DMS153 treated with DMSO at 0.1 percent for 48 hours (cell line): ENCODE measurements at regions not wholly inside any gene's neighbourhood (a gene's known extent, or its start where the extent isn't known, plus 50 kb on each side); places are given as distances from the start of the nearest gene placed in this dataset.

Experiments used
- DNase-seq: peaks from one replicate; lab custom pipeline; 2025; ENCODE audit not compliant: unreplicated experiment; lab: John Stamatoyannopoulos, UW

DNA sequence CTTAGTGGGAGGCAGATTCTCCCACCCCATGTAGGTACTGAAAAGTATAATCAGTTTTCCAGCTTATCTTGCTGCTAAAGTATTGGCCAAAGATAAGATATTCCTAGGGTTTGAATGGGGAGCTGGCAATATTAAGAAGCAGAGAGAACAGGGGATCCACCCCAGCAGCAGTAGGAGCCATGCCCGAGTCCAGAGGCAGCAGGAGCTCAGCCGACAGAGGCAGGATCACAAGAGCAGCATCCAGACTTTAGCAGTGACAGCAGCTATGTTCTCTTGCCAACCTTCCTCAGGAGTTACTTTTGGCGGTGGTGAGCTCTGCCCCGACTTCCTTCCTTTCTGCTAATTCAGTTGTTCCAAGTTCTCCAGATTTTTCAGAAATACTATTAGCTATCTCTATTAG is 224.5 kb downstream of the GADD45G start:
- DNase-seq = no peak

DNA sequence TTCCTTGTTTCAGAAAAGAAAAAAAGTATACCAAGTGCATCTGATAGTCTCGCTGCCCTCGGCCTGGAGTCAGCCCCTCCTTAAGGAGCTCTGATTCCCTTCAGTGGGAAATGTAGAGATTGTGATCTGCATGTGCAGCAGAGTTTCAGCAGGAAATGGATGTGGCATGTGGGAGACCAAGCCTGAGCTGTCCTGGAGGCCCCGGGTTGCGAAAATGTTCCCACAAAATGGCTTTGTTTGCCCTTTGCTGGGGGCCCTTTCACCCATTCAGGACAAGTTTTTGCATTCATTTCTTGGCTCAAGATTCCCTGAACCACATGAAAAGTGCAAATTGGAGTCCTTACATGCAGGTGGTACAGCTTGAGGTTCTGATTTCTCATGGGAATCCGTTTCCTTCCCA is 230.9 kb downstream of the GADD45G start:
- DNase-seq = no peak

DNA sequence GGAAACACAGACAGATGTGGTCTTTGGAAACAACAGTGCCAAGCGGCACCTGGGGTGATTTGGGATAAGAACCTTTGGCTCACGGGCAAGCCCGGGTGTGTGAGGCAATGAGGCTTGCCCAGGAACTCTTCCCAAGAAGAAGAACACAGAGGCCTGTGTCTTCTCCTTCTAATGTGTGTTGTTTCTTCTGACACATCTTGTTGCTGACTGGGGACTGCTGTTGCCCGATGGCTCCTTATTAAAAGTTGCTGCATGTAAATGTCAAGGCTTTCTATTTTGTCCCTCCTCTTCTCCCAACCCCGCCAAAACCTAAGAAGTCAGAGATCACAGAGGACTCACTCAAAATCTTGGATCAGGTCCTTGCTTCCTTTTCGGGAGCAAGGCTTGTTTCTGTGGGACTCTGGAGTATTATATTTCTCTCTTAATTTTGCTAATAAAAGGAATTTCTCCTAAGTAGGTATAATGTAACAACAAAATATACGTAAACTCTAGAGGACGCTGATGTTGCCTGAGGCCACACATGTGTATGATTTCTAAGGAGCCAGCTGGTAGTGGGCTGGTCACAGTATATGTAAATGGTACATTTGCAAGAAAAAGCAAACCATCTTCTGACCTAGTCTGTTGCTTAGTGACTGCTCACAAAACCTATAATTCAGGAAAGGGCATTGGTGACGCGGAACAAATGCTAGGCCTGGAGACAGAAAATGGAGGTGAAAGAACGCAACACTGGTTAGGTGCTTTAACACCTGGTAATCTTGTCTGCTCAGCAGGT is 232.5 kb downstream of the GADD45G start:
- DNase-seq = no peak

DNA sequence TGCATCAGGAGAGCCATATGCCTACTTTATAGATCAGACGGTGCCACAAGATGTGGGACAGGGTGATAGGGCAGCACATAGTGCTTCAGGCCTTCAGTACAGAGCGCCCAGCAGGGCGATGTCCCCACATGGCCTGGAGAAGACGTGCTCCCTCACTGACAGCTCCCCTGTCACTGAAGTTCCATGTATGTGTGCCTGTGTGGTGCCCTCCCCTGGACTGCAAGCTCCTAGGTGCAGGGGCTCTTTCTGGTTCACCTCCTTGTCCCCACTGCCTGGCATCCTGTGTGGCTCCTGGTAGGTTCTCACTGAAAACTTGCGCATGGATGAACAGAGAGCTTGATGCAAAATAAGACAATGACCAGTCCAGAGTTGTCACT is 233.1 kb downstream of the GADD45G start:
- no peak for DNase-seq

DNA sequence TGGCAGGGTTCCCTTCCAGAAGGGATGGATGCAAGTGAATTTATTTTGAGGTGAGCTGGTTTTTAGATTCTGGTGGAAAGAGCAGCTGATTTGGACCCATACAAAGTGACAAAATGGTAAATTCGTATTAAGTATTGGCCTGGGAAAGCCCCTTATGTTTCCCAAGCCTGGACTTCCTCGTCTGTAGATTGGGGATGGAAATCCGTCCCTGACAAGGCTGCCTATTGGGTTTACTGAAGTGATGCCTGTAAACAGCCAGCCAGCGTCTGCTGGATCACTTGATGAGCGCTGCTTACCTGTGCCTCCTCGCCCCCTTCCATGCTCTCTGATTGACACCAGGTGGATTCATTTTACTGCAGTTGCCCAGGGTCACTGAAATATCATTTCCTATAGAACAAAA is 233.8 kb downstream of the GADD45G start:
- no peak for DNase-seq

DNA sequence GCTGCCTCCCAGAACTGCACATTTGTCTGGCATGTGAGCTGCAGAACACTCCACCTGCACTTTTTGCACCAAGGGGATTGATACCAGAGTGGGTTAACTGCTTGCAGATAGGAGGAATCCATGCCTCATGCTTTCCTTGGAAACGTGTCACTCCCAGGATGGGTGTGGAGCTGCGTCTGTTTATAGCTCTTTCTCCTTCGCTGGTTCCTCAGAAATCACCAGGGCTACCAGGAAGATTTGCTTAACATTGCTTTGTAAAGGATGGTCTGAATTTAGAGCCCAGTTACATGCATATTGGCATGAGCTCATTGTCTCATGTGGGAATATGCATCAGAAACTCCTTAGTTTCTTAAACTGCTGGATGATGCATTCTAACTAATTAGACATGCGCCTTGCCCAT is 234.6 kb downstream of the GADD45G start:
- DNase-seq = no peak

DNA sequence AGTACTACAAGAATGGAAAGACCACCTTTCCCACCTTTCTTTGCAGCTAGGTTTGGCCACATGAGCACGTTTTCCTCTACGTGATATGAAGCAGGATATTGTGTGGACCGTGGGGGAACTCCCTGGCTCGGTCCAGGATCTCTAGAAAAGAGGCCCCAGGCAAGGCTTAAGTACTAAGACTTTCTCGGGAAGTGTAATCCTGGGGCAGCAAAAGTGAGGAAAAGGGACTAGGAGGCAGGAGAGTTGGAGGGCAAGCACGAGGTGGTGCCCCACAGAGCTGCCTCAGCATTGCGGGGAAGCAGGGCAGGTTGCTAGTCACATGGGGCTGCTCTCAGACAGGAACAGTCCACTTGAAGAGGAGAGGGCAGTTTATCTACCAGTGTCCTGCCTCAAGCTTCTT is 235.1 kb downstream of the GADD45G start:
- no peak for DNase-seq

DNA sequence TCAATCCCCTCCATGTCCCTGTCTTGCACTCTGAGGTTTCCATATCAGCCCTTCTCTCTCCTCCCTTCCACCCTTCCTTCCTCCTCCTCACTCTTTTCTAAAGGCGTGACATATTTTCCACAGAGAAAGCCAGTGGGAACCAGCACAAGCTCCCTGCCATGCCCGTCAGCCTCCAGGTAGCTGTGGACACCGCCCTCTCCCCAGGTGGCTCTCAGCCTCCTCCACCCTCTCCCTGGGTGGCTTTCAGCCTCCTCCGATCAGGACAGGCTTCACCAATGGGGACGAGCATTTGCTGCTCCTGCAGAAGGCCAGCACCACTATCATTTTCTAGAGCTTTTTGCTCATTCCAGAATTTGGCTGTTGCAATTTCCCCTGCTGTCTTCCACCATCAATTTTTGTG is 236.6 kb downstream of the GADD45G start:
- no peak for DNase-seq

DNA sequence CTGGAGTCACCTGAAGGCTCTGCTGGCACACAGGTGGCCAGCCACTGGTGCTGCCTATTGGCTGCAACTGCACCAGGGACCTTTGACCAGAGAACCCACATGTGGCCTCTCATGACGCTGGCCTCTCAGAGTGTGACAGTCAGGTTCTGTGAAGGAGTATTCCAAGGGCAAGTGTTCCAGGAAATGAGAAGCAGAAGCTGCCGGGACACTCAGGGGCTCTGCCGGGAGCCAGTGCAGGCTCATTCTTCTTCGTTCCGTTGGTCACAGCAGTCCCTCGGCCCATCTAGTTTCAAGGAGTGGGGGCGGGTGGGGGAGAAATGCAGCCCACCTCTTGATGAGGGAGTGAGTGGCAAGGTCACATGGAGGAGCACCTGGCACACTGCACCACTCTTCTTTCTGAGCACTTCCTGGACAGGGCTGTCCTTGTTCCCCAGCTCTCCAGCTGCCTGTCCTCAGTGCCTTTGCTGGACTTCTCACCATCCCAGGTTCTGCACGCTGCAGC is 237.5 kb downstream of the GADD45G start:
- no peak for DNase-seq

DNA sequence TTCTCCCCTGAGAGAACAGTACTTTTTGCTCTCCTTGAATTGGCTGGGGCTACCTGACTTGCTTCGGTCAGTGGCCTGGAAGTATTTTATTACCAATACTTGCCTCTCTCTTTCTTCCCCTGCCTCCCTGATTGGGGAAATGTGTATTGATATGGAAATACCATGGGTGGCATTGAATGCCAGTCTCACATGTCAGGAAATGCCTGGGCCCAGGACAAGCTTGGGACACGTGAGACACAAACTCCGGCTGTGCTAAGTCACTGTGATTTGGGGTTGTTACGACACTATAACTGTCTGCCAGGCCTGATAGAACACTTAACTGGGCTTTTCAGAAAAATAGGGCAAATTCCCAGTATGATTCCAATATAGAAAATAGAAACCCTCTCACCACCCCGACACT is 238.3 kb downstream of the GADD45G start:
- DNase-seq = no peak

DNA sequence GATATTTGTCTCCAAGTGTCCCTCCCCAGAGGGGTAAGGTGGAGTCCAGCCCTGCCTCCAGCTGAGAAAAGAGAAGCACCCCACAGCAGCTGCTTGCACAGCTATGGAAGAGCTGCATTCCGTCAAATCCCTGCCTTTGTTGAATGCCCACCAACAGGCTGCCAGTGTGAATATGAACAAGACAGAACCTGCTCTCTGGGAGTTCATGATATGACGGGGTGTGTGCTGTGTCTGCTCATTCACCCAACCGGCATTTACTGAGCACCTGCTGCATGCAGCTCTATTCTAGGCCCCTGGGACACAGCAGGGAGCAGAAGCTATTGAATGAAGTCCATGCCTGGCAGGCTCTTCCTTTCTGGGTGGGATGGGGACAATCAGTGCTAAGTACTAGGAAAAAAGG is 238.8 kb downstream of the GADD45G start:
- DNase-seq = no peak

DNA sequence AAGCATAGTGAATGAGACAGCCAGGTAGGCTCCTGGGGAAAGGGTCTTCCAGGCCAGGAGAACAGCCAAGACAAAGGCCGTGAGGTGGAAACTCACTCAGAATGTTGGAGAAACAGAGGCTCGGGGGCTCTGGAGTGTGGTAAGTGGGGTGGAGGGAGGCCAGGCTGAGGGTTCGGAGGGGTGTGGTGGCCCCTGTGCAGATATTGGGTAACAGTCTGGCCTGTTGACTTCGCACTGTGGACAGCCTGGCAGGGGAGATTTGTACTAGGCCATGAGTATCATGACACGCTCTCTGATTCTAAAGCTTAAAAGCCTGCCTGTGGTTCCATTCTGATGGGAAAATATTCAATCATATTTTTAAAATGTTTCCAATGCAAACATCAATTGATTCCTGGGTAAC is 239.3 kb downstream of the GADD45G start:
- DNase-seq = no peak

DNA sequence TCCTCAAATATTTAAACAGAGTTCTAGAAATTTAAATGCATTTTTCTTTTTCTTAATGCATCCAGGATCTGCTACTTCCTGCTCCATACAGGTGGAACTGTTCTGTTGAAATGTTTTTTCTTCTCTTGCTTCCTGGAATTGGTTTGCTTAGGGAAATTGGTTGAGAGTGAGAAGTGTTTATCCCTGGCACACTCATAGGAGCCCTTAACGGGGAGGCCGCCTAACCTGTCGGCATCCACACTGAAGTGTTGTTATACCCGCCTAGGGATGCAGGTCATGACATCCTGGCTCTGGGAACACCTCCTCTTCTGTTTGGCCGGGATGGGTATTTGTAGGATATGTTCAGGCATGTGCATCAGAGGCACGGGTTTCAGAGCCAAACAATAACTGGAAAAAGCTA is 239.7 kb downstream of the GADD45G start:
- peak; percentile 88 for DNase-seq

DNA sequence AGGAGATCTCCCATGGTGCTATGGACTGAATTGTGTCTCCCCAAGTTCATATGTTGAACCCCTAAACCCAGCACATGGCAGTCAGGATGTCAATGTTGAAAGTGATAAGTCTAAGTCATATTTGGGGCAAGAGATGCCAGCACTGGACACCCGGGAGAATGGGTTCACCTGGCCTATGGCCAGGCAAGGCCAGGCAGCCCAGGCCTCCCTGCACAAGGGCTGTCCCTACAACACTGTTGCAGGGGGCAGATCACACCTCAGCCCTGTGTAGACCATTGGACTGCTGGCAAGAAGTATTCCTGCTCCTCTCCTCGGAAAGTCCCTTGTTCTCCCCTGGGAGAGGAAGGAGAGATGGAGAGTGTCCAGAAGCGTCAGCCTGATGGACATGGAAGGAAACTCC is 240.5 kb downstream of the GADD45G start:
- no peak for DNase-seq

DNA sequence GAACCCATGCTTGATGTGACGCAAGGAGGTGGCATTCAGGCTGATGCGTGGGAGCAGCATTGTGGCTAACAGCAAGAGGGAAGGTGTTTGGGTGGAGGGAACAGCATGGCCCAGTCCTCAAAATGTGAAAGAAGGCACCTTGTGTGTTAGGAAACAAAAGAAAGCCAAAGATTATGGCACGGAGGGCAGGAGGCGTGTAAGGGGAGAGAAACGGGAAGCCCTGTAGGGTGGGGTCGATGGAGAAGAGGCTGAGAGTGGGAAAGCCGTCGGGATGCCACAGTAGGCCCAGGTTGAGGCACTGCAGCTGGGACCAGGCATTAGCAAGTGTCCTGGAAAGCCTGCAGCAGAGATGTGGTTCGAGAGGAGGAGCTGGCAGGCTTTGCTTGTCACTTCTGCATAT is 241.1 kb downstream of the GADD45G start:
- DNase-seq = no peak

DNA sequence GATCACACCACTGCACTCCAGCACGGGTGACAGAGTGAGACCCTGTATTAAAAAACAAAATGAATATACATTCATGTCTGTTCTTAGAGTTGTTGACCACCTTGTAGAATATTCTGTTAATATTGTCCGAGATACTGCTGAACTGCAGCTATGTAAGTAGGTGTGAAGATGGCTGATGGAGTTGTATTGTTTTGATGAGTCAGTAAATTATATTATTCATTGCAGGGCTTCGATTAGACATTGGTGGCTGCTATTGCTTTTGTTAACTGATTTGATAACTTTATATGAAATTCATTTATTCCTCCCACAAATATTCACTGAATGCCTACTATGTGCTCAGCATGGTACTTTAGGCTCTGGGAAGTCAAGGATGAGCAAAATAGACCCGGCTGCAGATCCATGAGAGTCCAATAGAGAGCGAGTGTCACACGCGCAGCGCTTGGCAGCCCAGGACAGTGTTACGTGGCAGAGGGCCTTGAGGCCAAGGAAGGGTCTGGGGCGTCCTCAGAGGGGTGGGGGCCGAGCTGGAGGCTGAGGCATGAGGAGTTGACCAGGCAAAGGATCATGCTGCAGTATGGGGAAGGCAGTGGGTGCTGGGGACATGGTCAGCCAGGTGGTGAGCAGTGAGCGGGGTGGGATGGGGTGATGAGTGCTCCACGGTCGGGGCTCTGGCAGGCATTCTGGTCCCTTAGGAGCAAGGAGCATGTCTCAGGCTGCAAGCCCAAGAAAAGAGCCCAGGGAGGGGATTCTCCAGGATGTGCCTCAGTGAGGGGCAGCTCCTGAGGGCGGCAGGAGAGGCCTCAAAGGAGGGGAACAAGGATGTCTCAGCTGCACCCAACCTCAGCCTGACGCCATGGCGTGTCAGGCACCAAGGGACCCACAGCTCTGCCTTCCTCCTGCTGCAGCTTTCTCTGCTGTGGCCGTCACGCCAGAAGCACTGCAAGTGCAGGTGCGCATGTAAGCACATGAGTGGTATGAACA is 243.5 kb downstream of the GADD45G start:
- DNase-seq = no peak

DNA sequence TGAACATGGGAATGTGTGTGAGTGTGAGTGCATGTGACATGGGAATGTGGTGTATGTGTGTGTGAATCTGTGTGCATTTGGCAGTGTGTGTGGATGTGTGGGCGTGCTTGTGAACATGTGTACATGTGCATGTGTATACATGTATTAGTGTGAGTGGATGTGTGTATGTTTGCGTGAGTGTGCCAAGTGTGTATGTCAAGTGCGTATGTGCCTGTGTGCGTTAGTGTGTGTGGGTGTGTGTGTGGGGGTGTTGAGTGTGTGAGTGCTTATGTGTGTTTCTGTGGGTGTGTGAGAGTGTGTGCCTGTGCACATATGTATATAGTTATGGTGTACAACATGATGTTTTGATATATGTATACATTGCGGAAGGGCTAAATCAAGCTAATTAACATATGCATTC is 244.3 kb downstream of the GADD45G start:
- no peak for DNase-seq

DNA sequence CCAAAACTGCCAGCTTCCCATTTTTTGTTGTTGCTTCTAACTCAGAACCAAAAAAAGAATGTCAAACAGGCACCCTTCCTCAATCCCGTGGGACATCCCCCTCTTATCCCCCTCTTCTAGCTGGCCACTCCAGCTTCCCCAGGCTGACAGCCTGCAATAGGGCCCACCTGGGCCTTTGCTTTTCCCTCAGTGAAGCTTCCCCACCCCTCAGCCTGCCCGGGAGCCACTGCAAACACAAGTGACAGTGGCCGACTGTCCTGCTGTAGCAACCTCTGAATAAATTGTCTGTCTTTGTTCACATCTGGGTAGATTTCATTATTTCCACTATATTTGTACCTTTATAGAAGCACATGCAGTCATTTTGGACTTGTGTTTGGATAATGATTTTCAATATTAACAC is 245.3 kb downstream of the GADD45G start:
- no peak for DNase-seq

DNA sequence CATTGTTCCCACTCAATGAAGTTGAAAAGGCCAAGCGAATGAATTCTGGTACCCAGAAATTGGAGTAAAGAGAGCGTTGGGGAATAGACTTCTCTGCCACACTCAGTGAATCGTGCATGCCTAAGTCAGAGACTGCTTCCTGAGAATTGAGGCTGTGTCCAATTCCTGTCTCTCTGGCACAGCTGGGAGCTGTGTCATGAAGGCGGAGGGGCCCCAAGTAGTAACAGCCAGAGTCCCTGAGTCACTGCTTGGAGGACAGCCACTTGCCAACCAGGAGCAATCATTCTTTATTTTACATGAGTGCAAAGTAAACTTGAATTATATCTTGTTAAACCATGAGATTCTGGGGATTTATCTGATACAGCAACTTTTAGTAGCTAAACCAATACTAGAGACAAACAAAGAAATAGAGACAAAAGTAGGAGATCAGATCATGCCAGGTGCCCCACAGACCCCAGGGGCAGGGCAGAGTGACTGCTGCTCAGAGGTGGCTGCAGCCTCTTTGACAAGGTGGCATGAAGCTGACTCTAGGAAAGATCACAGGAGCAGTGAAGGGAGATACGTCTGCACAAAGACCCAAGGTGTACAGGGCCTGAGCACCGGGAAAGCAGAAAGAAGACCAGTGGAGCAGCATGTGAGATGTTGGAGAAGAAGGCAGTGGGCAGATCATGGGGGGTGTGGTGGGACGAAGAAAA is 246.0 kb downstream of the GADD45G start:
- no peak for DNase-seq

DNA sequence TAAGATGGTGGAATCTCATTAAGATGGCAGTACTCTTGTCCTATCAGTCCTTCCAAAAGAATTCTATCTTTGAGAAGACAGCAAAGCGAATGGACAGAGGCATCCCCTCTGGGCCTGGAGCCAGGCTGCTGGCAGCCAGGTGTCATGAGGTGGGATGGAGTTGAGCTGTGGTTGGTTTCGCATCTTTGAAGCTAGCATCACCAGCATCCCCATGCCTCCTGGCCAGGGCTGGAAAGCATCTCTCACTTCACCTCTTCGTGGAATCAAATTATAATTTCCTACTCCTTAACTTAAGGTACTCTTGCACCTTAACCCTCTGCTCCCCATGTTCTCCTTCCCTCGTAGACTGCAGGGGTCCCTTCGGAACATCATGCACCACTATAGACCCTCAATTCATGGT is 248.3 kb downstream of the GADD45G start:
- DNase-seq = no peak

DNA sequence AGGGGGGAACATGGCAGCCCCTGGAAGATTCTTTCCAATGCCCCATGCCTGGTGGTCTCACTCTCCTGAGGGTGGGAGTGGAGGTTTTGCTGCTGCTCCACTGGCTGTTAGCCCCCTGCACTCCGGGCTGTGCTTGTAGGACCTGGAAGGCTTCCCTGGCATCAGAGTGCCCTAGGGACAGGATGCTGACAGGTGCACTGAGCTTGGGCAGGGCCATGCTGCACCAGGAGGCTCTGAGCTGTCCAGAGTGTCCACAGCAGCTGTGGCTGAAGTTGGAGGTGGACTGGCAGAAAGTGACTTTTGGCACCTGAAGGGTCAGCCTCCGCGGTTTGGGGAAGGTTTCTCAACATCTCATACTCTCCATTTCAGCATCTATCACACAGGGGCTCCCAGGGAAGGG is 249.1 kb downstream of the GADD45G start:
- no peak for DNase-seq
